ENCODE measurements at regions not wholly inside any gene's neighbourhood (a gene's known extent, or its start where the extent isn't known, plus 50 kb on each side); places are given as distances from the start of the nearest gene placed in this dataset.

DNA sequence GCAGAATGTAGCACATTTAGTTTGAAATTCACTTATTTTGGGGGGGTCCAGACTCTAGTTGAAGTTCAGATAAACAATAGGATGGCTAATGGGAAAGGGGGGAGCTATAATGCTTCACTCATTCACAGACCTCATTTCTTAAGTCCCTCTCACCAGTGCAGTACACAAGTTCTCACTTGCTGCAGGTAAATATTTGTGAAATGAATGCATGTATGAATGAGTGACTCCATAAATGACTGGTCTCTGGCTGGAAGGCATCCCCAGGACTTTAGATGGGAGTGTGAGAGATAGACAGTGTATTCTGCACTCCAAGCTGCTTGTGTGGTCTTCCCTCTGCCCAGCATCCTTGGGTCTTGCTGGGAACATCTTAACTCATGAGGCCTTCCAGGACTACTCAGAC, 169.2 kb downstream of the ZIC5 start:
- Mint-ChIP-seq H3K27me3 (ENCODE audit: low read depth) (no peaks in the 10 kb centered on the region), H3K4me1 (peaks cover 77 to 81% of the 10 kb centered on the region in 2 experiments), H3K36me3 (ENCODE audit: insufficient read depth in 1 of 3, low read depth in 3 of 3) (no peaks in the 10 kb centered on the region), H3K9me3 (no peaks in the 10 kb centered on the region), H3K27ac (no peak overlapping the region), H3K4me3 (no peak overlapping the region)
- no peak overlapping the region for H3K14ac ChIP-seq (ENCODE audit: insufficient read depth, low read length)
- H3K79me1 ChIP-seq (ENCODE audit: insufficient read depth, low read depth, low read length, poor library complexity, severe bottlenecking) = no peaks in the 10 kb centered on the region
- no peak overlapping the region for H2BK20ac ChIP-seq (ENCODE audit: low read depth, low read length, poor library complexity, severe bottlenecking)
- H4K91ac ChIP-seq (ENCODE audit: insufficient read length, low read depth, low read length) = no peak overlapping the region
- no peak overlapping the region for H3K18ac ChIP-seq (ENCODE audit: insufficient read length, low read depth, low read length)
- H2BK120ac ChIP-seq (ENCODE audit: low read depth, low read length, poor library complexity, severe bottlenecking) = no peak overlapping the region
- peaks cover 10% of the 10 kb centered on the region; the same call in 1 of the 2 replicates for H3K4me1 ChIP-seq (ENCODE audit: insufficient read depth, low read length)
- no peak overlapping the region for H2AFZ ChIP-seq (ENCODE audit: low read length)
- H2BK12ac ChIP-seq (ENCODE audit: insufficient read length, low read depth, low read length) = no peak overlapping the region
- no peak overlapping the region for H3K27ac ChIP-seq (ENCODE audit: insufficient read length, low read depth, low read length)
- H2BK5ac ChIP-seq (ENCODE audit: insufficient read length, low read length) = no peak overlapping the region
- no peak overlapping the region for H3K9ac ChIP-seq (ENCODE audit: extremely low read depth, insufficient read length, low read length)
- H2BK15ac ChIP-seq (ENCODE audit: low read depth, low read length) = no peak overlapping the region
- H3K56ac ChIP-seq (ENCODE audit: insufficient read length, low read depth, low read length) = no peak overlapping the region
- H3T11ph ChIP-seq (ENCODE audit: low read length) = no peak overlapping the region
- no peak overlapping the region for H3K4me2 ChIP-seq (ENCODE audit: insufficient read depth, insufficient read length, low read length)
- H2AK5ac ChIP-seq (ENCODE audit: insufficient read length, low read length) = no peak overlapping the region
- H4K20me1 ChIP-seq (ENCODE audit: control insufficient read depth, insufficient read depth, insufficient read length) = no peaks in the 10 kb centered on the region
- H3K9me3 ChIP-seq (ENCODE audit: control insufficient read depth, low read depth, low read length) = no peaks in the 10 kb centered on the region
- no peak overlapping the region for H3K23ac ChIP-seq (ENCODE audit: insufficient read length, low read depth, low read length)
- H3K79me2 ChIP-seq (ENCODE audit: insufficient read depth, low read length) = no peaks in the 10 kb centered on the region
- no peak overlapping the region for H4K8ac ChIP-seq (replicated peaks; ENCODE audit: insufficient read length, low read depth, low read length)
- H4K5ac ChIP-seq (ENCODE audit: insufficient read length, low read depth, low read length) = no peak overlapping the region
- no peak for DNase-seq
- H3K4ac ChIP-seq (ENCODE audit: low read depth, low read length) = no peak overlapping the region
- no peaks in the 10 kb centered on the region for H3K23me2 ChIP-seq (ENCODE audit: insufficient read length, low read depth, low read length, poor library complexity, severe bottlenecking)
- no peaks in the 10 kb centered on the region for H3K27me3 ChIP-seq (ENCODE audit: insufficient read depth, low read length)
- no peak for TF ChIP-seq CTCF (conservative IDR thresholded peaks at IDR 0.05)

All from H9 (cell line).